ENCODE measurements at regions not wholly inside any gene's neighbourhood (a gene's known extent, or its start where the extent isn't known, plus 50 kb on each side); places are given as distances from the start of the nearest gene placed in this dataset.

DNA sequence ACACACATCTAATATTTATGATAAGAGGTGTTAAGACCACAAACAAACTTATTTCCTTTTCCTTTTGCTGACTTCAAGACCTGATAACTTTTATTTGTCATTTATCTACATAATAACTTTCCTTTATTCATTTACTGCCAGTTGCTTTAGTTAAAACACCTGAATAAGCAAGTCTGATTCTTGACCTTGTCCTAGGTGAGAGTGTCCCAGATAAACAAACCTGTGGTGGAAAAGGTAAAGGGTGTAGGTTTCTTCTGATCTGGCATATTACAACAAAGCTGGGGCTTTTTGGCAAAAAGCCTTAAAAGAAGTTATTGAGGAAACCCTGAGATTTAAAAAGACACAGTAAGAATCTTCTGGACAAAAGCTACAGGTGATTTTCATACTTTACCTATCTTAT is 191.5 kb downstream of the ZBBX start:
- FAIRE-seq = no peak

GRCh38 chr3:167187221-167187620 is 192.9 kb downstream of the ZBBX start:
- DNase-seq (ENCODE audit: insufficient read length, low spot score) (no peak), FAIRE-seq (no peak)
- TF ChIP-seq POLR2A (IDR thresholded peaks at IDR 0.05; ENCODE audit: low read depth, low read length) (no peak), POU2F2 (IDR thresholded peaks at IDR 0.05; ENCODE audit: low read depth, low read length) (no peak), TAF1 (IDR thresholded peaks at IDR 0.05; ENCODE audit: low read depth, low read length) (no peak), PAX5 (IDR thresholded peaks at IDR 0.05; ENCODE audit: insufficient read depth, low read length, severe bottlenecking) (no peak)

More for the DNA sequence above, 191.5 kb downstream of the ZBBX start:
- no peak for DNase-seq (ENCODE audit: insufficient read length, low spot score)
- no peak for TF ChIP-seq TAF1 (IDR thresholded peaks at IDR 0.05; ENCODE audit: low read depth, low read length)
- TF ChIP-seq POU2F2 (IDR thresholded peaks at IDR 0.05; ENCODE audit: low read depth, low read length) = no peak
- no peak for TF ChIP-seq SPI1 (IDR thresholded peaks at IDR 0.05; ENCODE audit: low read depth, low read length)
- no peak for TF ChIP-seq POLR2AphosphoS5 (IDR thresholded peaks at IDR 0.05; ENCODE audit: low read depth, low read length)
- no peak for TF ChIP-seq PAX5 (IDR thresholded peaks at IDR 0.05; ENCODE audit: insufficient read depth, low read length, severe bottlenecking)
- TF ChIP-seq POLR2A (IDR thresholded peaks at IDR 0.05; ENCODE audit: low read depth, low read length) = no peak

GRCh38 chr3:167184511-167184910 is 195.6 kb downstream of the ZBBX start:
- no peak for DNase-seq (ENCODE audit: insufficient read length, low spot score)
- TF ChIP-seq POU2F2 (IDR thresholded peaks at IDR 0.05; ENCODE audit: low read depth, low read length) = no peak
- no peak for TF ChIP-seq PAX5 (IDR thresholded peaks at IDR 0.05; ENCODE audit: insufficient read depth, low read length, severe bottlenecking)
- TF ChIP-seq SPI1 (IDR thresholded peaks at IDR 0.05; ENCODE audit: low read depth, low read length) = no peak
- TF ChIP-seq POLR2A (IDR thresholded peaks at IDR 0.05; ENCODE audit: low read depth, low read length) = no peak
- TF ChIP-seq TAF1 (IDR thresholded peaks at IDR 0.05; ENCODE audit: low read depth, low read length) = no peak
- TF ChIP-seq POLR2AphosphoS5 (IDR thresholded peaks at IDR 0.05; ENCODE audit: low read depth, low read length) = no peak
- no peak for FAIRE-seq

DNA sequence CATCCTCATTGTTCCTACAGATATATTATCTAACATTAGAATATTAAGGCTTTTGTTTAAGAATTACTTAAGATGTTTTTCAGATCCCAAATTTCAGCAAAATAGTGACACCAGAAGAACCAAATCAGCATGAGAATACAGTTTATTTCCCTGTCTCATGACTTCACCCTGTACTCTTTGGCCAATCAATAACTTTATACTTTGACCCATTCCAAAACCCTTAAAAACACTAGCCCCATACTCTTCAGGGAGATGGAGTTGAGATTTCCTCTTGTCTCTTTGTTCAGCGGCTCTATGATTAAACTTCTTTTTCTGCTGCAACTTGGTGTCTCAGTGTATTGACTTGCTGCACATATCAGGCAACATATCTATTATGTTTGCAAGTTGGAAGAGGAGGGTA is 207.7 kb downstream of the ZBBX start:
- no peak for TF ChIP-seq TAF1 (IDR thresholded peaks at IDR 0.05; ENCODE audit: low read depth, low read length)
- no peak for TF ChIP-seq SPI1 (IDR thresholded peaks at IDR 0.05; ENCODE audit: low read depth, low read length)
- TF ChIP-seq POLR2A (IDR thresholded peaks at IDR 0.05; ENCODE audit: low read depth, low read length) = no peak
- no peak for TF ChIP-seq POLR2AphosphoS5 (IDR thresholded peaks at IDR 0.05; ENCODE audit: low read depth, low read length)
- TF ChIP-seq POU2F2 (IDR thresholded peaks at IDR 0.05; ENCODE audit: low read depth, low read length) = no peak
- TF ChIP-seq PAX5 (IDR thresholded peaks at IDR 0.05; ENCODE audit: insufficient read depth, low read length, severe bottlenecking) = no peak
- no peak for FAIRE-seq

DNA sequence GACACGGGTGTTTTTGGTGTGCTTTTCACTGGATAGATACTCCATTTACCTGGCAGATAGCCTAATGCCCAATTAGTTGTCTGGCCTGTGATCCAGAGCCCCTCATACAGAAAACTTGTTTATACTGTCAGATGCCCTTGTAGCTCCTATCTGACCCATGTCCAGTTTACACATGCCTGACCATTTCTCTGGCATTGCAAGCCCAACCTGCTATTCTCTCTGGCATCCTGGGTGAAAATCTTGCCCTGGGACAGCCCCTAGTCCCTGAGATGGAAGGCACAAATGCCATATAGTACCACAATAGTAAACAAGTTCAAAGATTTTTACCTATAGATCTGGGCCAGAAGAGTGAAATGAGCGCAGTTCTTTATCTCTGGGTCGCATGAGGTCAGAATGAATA is 212.6 kb downstream of the ZBBX start:
- DNase-seq (ENCODE audit: insufficient read length, low spot score) (no peak), FAIRE-seq (no peak)

More for the DNA sequence above, 207.7 kb downstream of the ZBBX start:
- no peak for DNase-seq (ENCODE audit: insufficient read length, low spot score)

DNA sequence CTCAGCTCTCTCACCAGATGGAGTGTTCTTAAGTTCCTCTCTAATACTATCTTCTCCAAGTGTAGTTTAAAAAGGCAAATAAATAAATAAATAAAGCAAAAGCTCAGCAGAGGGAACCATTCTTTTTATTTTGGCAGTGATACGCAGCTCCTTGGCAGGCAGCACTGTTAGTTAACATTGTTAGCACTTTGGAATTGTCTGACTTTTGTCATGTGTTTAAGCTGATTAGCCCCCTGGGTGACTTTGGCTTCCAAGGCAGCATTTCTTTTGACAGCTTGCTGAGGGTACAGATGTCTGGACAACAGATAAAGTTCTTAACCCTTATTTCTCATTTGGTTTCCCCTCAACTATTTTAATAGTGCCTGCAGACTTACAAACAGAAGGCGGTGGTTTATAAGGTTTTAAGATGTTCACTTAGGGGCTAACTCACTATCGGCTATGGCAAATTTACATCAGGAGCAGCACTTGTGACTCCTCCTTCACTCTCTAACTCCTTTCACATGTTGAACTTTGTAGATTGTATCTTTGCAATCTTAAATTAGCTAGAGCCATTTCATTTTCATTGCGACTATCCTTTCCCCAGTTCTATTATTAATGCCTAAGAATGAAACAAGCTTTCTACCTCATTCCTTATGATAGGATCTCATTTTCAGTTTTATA is 213.4 kb downstream of the ZBBX start:
- TF ChIP-seq PAX5 (IDR thresholded peaks at IDR 0.05; ENCODE audit: insufficient read depth, low read length, severe bottlenecking) (no peak), TAF1 (IDR thresholded peaks at IDR 0.05; ENCODE audit: low read depth, low read length) (no peak), SPI1 (IDR thresholded peaks at IDR 0.05; ENCODE audit: low read depth, low read length) (no peak), POLR2A (IDR thresholded peaks at IDR 0.05; ENCODE audit: low read depth, low read length) (no peak), POU2F2 (IDR thresholded peaks at IDR 0.05; ENCODE audit: low read depth, low read length) (no peak), POLR2AphosphoS5 (IDR thresholded peaks at IDR 0.05; ENCODE audit: low read depth, low read length) (no peak)
- no peak for DNase-seq (ENCODE audit: insufficient read length, low spot score)
- FAIRE-seq = no peak

More for the DNA sequence above, 212.6 kb downstream of the ZBBX start:
- no peak for TF ChIP-seq PAX5 (IDR thresholded peaks at IDR 0.05; ENCODE audit: insufficient read depth, low read length, severe bottlenecking)
- no peak for TF ChIP-seq TAF1 (IDR thresholded peaks at IDR 0.05; ENCODE audit: low read depth, low read length)
- TF ChIP-seq POU2F2 (IDR thresholded peaks at IDR 0.05; ENCODE audit: low read depth, low read length) = no peak
- no peak for TF ChIP-seq POLR2AphosphoS5 (IDR thresholded peaks at IDR 0.05; ENCODE audit: low read depth, low read length)
- no peak for TF ChIP-seq POLR2A (IDR thresholded peaks at IDR 0.05; ENCODE audit: low read depth, low read length)
- TF ChIP-seq SPI1 (IDR thresholded peaks at IDR 0.05; ENCODE audit: low read depth, low read length) = no peak

DNA sequence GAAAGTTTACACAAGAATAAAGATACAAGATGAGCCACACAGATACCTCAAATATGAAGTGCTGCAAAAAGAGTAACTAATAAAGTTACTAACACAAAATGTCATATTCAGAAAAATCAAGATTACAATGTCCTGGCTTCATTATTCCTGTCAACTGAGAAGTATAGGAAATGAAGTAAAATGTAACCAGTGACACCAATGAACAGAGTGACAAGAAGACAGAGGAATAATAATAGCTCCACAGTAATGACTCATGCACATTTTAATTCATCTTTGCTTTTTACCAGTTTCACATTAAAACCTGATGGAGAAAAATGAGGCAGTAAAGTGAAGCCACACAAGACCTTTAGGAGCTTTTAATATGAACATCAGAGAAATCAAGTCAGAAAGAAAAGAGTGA is 214.1 kb downstream of the ZBBX start:
- DNase-seq (ENCODE audit: insufficient read length, low spot score) (no peak), FAIRE-seq (no peak)

DNA sequence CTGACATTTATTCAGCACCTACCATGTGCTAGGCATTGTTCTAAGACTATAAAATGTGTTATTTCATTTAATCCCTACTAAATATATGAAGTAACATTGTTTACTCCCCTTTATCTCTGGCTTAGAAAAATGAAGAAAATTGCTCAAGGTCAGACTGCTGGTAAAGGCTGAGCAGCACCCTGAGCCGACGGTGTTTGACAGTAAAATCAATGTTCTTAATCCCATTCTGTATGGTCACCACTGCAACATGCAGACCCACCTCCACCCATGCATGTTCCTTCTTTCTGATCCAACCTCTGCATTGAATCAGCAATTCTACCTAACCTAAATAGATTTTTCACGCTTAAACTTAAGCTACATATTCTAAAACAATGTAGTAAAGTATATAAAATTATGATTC is 216.5 kb downstream of the ZBBX start:
- no peak for TF ChIP-seq POLR2A (IDR thresholded peaks at IDR 0.05; ENCODE audit: low read depth, low read length)
- no peak for TF ChIP-seq PAX5 (IDR thresholded peaks at IDR 0.05; ENCODE audit: insufficient read depth, low read length, severe bottlenecking)
- no peak for DNase-seq (ENCODE audit: insufficient read length, low spot score)
- no peak for FAIRE-seq

More for the DNA sequence above, 214.1 kb downstream of the ZBBX start:
- no peak for TF ChIP-seq POU2F2 (IDR thresholded peaks at IDR 0.05; ENCODE audit: low read depth, low read length)
- TF ChIP-seq PAX5 (IDR thresholded peaks at IDR 0.05; ENCODE audit: insufficient read depth, low read length, severe bottlenecking) = no peak
- no peak for TF ChIP-seq POLR2A (IDR thresholded peaks at IDR 0.05; ENCODE audit: low read depth, low read length)
- no peak for TF ChIP-seq TAF1 (IDR thresholded peaks at IDR 0.05; ENCODE audit: low read depth, low read length)
- no peak for TF ChIP-seq SPI1 (IDR thresholded peaks at IDR 0.05; ENCODE audit: low read depth, low read length)
- TF ChIP-seq POLR2AphosphoS5 (IDR thresholded peaks at IDR 0.05; ENCODE audit: low read depth, low read length) = no peak

- DNase-seq (ENCODE audit: insufficient read length, low spot score) = no peak
- FAIRE-seq = no peak
- TF ChIP-seq TAF1 (IDR thresholded peaks at IDR 0.05; ENCODE audit: low read depth, low read length) (no peak), PAX5 (IDR thresholded peaks at IDR 0.05; ENCODE audit: insufficient read depth, low read length, severe bottlenecking) (no peak), POU2F2 (IDR thresholded peaks at IDR 0.05; ENCODE audit: low read depth, low read length) (no peak)
Observed at GRCh38 chr3:167162083-167162482, 218.0 kb downstream of the ZBBX start.

GRCh38 chr3:167160781-167161180 is 219.3 kb downstream of the ZBBX start:
- no peak for TF ChIP-seq POLR2A (IDR thresholded peaks at IDR 0.05; ENCODE audit: low read depth, low read length)
- no peak for TF ChIP-seq POLR2AphosphoS5 (IDR thresholded peaks at IDR 0.05; ENCODE audit: low read depth, low read length)
- no peak for TF ChIP-seq POU2F2 (IDR thresholded peaks at IDR 0.05; ENCODE audit: low read depth, low read length)
- no peak for TF ChIP-seq PAX5 (IDR thresholded peaks at IDR 0.05; ENCODE audit: insufficient read depth, low read length, severe bottlenecking)
- no peak for DNase-seq (ENCODE audit: insufficient read length, low spot score)
- FAIRE-seq = no peak
